ENCODE measurements at regions not wholly inside any gene's neighbourhood (a gene's known extent, or its start where the extent isn't known, plus 50 kb on each side); places are given as distances from the start of the nearest gene placed in this dataset.
"Not testable (repeated sequence)": the region's sequence is repeated elsewhere in the genome, so short reads cannot be mapped to it uniquely, and the experiment has no call there.

DNA sequence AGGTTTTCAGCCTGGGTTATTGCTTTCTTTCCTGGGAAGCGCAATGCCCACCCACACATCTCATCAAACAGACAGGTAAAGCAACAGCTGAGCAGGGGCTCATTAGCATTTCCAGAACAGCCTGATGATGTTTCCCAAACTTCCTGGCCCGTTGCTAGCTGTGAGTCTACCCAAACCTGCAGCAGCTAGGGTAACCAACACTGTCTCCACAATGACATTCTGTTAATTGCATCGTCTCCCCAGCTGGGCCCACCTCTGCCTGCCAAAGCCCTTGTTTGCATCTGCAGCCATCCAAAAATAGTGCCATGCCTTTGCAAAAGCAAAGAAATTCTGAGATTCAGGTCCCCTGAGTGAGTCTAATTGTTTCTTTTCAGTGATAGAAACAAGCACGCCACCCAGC, 273.0 kb downstream of the MED10 start:
- no peak for DNase-seq

DNA sequence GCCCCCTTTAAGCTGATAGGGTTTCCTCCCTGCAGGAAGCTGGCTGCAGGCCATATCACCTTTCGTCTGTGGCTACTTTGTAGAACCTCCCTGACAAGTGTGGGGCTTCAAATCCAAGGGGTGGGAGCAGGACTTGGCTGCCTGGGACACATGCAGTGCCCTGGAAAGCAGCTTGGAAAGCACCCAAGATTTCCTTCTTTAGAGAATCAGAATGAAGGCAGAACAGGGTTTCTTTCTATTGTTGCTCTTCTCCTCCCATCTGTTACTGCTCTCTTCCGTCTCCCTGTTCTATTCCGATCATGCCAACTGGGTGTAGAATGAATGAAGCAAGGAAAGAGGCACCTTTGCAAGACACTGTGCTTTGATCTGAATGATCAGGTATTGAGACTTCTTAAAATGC, 282.2 kb downstream of the MED10 start:
- DNase-seq = peak; percentile 37

DNA sequence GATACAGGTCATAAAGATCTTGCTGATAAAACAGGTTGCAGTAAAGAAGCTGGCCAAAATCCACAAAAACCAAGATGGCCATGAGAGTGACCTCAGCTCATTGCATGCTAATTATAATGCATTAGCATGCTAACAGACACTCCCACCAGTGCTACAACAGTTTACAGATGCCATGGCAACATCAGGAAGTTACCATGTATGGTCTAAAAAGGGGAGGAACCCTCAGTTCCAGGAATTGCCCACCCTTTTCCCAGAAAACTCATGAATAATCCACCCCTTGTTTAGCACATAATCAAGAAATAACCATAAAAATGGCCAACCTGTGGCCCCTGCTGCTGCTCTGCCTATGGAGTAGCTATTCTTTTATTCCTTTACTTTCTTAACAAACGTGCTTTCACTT, 284.2 kb downstream of the MED10 start:
- DNase-seq = not testable (repeated sequence)

DNA sequence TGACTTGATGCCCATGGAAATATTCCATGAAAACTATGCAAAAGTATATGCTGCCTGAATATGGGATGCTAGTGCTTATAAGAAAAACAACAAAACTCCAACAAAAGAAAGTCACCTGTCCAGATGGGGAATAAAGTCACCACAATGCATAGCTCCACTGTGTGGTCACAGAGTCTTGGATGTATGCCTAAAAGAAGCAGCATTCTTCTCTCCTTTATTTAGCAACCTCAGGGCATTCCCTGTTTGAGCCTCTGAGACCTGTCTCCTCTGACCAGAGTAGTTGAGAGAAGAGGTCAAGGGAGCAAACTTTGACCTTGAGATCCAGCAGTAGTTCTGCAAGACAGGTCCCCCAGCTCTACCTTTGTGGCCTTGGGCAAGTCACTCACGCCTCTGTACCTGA, 287.5 kb downstream of the MED10 start:
- no peak for DNase-seq

DNA sequence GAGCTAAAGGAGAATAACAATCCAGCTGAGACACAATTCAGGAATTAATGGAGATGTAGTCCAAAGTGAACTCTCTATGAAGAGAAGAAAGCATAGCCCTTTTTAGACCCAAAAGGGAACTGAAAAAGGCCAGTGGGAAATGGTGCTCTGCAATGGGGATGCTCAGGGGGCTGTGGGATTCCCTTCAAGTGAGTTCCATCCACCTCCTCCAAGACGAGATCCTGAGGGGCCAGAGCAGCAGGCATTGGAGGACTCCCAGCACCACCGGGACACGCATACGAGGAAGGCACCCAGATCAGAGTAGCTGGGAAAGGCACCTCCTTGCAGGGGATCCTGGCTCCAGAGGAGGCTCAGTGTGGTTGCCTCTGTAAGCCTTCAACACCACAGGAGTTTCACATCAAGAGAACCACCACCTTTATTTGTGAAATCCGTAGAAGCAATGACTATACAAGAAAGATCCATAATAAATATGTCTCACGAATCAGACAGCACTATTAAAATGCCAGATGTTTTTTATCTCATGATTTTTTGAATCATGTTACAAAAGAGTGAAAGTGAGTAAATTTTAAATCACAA, 288.2 kb downstream of the MED10 start:
- DNase-seq = no peak

DNA sequence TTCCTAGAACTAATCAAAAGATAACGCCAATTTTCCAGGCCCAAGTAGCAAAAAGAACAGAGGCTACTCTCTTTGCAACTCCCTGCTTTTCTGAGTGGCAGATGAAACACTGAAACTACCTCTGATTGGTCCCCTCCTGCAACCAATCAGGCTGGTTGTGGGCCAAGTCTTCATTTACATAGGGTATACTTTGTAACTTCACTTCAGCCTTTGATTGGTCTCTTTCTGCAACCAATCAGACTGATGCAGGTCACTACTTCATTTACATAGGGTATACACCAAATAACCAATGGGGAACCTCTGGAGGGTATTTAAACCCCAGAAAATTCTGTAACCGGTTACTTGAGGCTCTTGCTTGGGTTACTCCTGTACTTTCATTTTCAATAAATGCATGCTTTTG, 289.6 kb downstream of the MED10 start:
- DNase-seq = no peak

DNA sequence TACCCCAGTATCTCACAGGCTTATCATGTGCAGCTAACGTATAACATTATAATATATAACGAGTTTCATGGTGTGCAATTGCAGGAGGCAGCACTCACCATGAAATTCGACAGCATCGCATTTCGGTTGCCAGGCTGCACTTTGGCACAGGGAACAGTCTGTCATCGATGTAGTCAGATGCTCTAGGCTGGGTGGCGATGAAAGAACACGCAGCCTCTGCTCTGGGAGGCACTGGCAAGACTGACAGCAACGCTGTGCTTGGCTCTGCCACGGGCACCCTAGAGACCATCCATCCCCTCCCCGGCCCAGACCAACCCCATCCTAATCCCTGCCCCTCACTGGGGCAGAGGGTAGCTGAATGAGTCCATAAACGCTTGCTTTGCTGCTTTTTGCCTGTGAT, 290.8 kb downstream of the MED10 start:
- no peak for DNase-seq

DNA sequence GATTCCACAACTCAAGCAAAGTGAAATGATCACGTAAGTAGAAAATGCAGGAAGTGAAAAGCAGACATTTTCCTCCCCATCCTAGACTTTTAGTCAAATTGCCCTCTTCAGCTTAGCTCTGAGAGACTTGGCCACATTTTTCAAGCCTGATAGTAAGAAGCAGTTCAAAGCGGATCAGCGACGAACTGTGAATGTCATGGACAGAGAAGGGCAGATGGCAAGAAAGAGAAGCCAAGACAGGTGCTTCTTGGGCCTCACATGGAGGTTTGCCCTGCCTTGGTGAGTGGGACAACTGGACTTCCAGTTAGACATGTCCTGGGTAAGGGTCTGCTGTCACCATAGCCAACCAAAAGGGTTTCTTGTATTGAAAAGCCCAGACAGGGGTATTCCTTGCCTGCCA, 291.5 kb downstream of the MED10 start:
- no peak for DNase-seq

DNA sequence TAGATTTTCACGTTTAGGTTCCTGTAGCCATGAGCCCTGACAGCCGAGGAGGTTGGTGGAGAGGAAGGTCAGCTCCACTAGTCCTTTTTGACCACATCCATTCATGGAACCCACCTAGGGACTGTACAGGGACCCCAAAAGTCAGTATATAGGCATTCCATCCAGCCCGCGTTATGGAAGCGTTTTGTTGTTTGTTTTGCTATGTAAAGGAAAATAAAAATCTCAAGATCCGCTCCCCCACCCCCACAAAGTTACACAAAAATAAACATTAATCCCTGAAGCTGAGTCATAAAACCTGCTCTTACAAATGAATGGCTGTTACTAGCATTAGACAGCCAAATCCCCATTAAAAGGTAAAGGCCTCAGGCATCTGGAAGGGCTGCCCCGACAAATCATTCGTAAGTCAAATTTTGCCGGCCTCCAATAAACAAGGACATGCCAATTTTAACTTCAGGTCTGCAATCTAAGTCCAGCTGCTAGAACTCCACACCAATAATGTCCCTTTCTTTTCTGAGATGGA, 292.9 kb downstream of the MED10 start:
- DNase-seq = no peak

DNA sequence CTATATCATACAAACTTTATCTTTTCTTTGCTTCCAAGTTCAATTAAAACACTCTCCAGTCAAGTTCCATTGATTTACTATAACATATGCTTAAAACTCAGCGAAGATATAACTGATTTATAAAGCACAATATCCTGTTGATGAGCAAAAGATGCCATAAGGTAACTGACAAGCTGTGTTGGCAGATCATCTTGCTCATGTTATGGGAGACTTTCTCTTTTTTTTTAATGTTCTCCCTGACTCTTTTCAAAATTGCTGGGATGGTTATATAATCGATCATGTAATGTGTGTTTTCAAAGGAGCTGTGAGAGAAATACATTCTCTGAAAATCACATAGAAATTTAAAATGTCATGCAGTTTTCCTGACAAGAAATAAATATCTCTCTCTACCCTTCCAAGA, 293.5 kb downstream of the MED10 start:
- no peak for DNase-seq

DNA sequence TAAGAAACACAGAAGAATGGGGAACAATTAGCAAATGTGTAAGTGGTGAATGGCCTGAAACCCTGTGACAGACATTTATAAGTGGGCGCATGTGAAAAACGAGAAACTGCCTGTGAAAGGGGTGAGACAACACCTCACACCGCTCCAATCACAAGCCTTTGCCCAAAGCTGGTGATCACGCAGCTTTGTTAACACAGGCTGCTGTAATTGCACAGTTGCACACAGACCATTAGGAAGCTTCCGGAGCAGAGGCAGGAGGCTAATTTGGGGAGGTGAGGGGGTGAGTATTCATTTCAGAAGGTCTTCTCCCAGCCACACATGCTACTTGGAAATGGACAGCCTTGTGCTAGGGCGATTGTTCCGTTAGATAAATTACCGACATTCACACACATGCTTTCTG, 294.0 kb downstream of the MED10 start:
- DNase-seq = peak; percentile 58

DNA sequence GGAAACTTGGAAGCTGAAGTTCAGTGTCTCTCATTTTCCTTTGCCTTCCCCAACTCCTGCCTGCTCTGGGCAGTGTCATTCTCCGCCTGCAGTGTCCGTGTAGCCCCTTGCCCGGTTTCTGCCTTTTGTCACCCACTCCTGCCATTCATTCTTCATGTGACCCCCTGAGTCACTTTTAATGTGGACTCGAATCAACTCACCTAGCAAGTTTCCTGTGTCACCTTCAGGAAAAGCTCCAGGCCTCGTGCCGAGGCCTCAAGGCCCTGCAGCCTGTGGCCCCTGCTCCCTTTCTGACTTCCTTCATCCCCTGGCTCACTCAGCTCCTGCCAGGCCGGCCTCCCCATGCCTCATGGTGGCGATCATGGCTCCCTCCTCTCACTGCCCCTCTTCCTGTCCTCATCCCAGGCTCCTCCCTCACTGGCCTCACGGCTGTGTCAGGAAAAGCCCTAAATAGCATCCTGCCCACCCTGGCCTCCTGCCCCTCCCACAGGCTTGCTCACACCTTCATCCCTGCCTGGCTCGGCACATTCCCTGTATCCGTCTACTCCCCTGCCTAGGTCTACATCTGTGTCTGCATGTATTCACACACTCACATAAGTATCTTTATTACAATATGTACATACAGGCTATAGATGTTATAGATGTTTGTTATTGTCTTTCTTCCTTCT, 294.9 kb downstream of the MED10 start:
- no peak for DNase-seq

DNA sequence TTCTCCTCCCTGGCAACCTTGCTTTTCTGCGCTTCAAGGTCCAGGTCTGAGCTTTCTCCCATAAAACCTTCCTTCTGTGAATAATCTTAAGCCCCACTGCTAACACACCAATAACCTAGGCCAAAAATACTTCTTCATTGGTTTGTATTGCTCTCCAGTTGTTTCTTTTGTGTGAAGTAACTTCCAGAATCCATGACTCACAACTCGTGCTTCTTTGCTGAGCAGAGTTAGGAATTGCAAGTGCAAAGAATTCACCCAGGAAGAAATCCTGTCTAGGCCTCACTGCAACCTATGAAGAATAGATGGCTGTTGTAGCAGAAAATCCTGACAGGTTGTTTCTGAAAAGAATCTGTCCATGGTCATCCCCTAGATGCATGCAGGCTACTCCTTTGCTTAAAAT, 295.7 kb downstream of the MED10 start:
- DNase-seq = no peak

DNA sequence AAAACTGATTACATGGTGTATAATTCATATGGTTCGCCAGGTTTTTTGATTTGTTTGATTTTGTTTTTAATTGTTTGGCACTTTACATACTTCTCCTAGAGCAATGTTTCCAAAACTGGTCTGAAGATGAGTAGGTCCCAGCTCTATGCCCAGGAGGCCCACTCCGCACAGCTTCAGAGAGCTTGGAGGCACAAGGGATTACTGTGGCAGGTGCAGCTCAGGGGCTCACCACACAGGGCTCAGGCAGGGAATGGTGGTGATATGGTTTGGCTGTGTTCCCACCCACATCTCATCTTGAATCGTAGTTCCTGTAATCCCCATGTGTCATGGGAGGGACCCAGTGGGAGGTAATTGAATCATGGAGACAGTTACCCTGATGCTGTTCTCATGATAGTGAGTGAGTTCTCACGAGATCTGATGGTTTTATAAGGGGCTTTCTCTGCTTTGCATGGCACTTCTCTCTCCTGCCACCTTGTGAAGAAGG, 296.6 kb downstream of the MED10 start:
- DNase-seq = no peak

DNA sequence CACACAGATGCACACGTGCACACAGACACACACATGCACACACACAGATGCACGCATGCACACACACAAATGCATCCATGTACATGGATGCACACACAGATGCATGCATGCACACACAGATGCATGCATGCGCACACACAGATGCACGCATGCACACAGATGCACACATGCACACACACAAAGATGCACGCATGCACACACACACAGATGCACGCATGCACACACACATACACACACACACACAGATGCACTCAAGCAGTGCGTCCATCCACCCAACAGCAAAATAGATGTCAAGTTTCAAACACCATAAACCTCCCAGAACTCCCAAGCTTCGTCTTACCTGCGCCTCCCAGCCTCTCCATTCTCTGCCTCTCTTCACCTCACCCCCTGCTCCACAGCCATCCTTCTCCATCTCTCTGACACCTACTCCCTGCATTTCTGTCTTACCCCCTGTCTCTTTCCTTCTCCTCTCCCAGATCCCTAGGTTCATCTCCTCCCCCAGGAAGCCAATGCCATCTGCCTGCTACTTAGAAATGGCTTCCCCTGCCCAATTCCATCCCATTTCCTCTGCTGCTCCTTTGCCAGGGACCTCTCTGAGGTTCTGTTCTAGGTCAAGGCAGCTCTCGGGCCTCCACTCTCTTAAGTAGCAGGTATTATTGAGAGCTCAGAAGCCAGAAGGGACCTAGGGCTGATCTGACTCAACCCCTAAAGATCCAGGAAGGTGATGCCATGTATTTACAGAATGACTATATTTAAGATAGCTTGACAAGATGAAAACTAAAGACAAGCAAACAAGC, 297.2 kb downstream of the MED10 start:
- DNase-seq = no peak

DNA sequence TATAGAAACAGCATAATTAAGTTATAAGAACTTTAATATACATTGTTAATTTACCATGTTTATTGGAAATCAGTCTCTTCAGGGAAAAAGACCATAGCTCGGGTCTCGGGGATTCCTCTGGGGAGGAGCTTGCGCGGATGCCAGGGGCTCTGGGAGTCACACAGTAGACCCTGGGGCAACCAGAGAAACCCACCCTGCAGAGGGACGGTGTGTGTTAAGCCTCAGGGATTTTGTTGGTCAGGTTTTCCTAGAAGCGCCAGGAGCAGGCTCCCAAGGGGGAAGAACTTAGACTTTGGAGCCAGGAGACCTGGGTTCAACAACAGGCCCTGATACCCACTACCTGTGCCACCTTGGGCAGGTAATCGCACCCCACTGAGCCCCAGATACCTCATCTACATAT, 297.9 kb downstream of the MED10 start:
- DNase-seq = no peak

DNA sequence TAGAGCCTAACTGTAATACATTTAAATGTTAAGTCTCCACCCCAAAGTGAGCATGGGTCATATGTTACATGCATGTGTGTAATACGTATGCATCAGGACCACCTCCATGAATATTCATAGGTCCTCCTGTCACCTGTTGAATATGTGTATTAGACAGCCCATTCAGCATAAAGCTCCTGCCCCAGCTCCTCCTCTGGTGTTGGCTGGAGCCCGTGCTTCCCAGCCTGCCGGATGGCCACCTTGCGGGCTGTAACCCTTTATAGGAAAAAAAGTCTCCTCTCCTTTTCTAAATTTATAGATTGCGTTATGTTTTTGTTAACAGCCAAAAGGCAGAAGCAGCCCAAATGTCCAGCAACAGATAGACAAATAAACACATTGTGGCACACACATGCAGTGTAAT, 299.5 kb downstream of the MED10 start:
- no peak for DNase-seq

DNA sequence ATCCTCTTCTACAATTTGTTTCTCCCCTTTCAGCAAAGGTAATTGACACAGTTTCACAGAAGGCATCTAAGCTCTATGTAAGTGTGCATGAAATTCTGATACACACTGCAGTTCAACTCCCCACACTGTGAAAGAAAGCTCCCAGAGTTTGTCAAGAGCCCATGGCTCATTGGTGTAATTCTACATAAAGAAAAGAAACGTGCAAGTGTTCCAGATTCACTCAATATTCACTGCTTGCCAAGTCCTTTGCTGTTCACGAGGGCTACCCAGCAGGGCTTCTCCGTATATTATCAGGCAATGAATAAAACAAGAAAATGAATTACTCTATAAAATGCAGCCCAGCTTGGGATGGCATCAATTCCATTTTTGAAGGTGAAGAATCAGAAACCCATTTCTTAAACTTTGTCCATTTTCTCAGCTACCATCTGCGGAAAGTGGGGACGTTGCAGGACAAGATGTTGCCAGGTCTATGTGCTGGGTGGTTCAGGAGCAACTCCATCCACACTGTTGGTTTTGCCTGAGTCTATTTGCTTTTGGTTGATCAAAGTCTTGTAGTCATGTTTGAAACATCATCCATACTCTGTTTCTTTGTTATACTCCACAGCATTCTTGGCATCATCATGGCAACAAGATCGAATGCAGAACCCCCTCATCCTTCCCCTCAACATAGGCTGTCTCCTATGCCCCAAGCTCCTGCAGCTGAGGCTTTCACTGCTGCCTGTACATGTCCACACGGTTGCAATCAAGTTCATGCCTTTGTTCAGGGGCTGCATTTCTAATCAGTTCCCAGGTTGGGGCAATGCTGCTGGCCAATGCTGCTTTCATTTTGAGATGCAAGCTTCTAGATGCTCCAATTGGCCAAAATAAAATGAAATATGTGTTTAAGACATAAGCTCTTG, 301.8 kb downstream of the MED10 start:
- DNase-seq = no peak

DNA sequence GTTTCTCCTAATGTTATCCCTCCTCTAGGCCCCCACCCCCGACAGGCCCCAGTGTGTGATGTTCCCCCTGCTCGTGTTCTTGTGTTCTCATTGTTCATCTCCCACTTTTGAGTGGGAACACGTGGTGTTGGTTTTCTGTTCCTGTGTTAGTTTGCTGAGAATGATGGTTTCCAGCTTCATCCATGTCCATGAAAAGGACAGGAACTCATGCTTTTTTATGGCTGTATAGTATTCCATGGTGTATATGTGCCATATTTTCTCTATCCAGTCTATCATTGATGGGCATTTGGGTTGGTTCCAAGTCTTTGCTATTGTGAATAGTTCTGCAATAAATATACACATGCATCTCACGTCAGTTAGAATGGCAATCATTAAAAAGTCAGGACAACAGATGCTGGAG, 305.9 kb downstream of the MED10 start:
- not testable (repeated sequence) for DNase-seq

DNA sequence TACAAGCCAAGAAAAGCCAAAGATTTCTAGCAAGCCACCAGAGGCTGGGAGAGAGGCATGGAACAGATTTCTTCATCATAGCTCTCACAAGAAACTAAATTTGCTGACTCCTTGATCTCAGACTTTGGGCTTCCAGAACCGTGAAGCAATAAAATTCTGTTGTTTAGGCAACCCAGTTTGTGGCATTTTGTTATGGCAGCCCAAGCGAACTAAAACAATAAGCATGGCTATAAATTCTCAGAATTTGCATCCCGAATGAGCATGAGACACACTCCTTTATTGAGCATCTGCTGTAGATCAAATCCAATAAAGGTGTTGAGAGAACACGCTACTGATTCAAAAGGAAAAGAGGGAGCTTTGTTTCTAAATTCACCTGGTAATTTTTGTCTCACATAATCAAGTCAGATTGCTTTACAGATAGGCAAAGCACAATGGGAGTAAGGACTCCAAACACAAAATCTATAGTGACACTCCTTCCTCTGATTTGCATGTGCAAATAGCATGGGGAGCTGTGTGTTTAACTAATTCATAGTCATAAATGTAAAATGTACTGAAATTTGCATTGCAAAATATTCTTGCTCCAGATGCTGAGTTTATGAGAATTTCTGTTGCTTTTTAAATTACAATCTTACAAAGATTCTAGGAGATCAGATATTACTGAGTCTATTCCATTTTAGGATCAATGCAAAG, 308.7 kb downstream of the MED10 start:
- no peak for DNase-seq

DNA sequence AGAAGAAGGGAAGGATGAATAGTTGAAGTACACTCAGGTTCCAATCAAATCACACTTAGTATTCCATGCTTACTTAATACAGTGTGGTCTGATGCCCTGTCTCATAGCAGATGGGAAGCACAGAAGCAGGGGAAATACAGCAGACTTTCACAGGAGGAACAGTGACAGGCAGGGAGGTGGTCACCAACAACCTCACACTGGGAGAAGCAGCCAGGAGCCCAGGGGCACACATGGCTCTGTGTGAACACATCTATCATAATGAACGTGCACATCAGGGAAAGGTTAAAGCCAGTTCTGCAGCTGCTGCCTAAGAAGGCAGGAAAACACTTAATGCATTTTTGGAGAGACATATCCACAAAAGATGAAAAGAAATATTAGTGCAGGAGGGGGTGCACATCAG, 312.3 kb downstream of the MED10 start:
- DNase-seq = no peak

DNA sequence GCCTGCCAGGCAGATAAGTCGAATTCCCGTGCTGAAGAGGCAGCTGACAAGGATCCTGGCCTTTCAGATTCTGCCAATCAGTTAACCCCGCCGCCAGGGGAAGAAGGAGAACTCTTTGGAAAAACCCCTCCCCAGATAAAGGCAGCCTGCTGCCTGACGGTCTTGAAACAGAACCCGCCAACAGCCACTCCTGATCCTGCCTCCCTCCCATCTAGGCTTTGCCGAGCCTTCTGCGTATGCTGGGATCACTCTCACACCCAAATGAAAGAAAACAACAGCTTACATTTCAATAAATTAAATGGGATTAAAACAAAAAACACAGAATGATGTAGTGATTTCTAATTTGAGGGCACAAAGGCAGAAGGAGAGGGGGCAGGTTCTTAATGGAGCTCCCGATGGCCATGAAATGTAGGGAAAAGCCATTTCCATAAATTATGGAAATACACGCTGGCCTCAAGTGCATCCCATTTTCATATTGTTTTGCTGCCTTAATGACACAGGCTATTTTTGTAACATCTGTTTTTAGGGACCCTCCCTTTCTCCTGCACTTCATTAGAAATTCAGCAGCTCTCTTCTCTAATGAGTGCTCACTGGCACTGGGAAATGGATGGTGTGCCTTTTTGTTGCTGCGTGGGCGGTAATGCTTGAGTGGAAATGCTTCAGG, 319.1 kb downstream of the MED10 start:
- no peak for DNase-seq

Data from NCI-H1092 (cell line).